Astrocyte (in vitro differentiated cells and primary cell): ENCODE measurements at regions not wholly inside any gene's neighbourhood (a gene's known extent, or its start where the extent isn't known, plus 50 kb on each side); places are given as distances from the start of the nearest gene placed in this dataset.

Experiments used
- EZH2 ChIP-seq: IDR thresholded peaks from 2 replicates; pipeline ENCODE4 v1.6.1; 2012; ENCODE audit warnings: mild to moderate bottlenecking, low read length, inconsistent platforms; ENCODE audit not compliant: insufficient read depth
- TF ChIP-seq, protein P1 (sequence below): IDR thresholded peaks from 2 replicates; pipeline ENCODE4 v1.5.1; 2011; ENCODE audit warnings: low read depth, mild to moderate bottlenecking, inconsistent platforms, low read length, moderate library complexity; ENCODE audit not compliant: insufficient read depth

DNA sequence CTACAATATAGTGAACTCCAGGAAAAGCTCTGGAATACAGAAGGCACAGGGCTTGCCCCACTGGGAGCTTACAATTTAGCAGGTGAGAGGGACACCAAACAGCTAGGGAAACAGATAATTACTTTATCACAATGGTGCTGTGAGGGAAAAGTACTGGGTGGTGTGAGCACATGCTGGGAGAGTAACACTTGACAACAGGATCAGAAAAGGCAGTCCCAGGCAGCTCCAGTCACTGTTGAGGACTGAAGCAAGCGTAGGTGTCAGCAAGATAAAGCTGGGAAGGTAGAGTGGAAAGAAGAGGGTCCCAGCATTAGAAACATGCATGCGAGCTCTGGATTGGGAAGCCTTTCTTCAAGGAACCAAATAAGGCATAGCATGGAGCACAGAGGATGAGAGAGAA lies 296.0 kb downstream of the ATPSCKMT start:
- TF ChIP-seq, protein P1, sequence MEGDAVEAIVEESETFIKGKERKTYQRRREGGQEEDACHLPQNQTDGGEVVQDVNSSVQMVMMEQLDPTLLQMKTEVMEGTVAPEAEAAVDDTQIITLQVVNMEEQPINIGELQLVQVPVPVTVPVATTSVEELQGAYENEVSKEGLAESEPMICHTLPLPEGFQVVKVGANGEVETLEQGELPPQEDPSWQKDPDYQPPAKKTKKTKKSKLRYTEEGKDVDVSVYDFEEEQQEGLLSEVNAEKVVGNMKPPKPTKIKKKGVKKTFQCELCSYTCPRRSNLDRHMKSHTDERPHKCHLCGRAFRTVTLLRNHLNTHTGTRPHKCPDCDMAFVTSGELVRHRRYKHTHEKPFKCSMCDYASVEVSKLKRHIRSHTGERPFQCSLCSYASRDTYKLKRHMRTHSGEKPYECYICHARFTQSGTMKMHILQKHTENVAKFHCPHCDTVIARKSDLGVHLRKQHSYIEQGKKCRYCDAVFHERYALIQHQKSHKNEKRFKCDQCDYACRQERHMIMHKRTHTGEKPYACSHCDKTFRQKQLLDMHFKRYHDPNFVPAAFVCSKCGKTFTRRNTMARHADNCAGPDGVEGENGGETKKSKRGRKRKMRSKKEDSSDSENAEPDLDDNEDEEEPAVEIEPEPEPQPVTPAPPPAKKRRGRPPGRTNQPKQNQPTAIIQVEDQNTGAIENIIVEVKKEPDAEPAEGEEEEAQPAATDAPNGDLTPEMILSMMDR: no peak
- TF ChIP-seq EZH2: no peak
